ENCODE measurements at regions not wholly inside any gene's neighbourhood (a gene's known extent, or its start where the extent isn't known, plus 50 kb on each side); places are given as distances from the start of the nearest gene placed in this dataset.
"Not testable (repeated sequence)": the region's sequence is repeated elsewhere in the genome, so short reads cannot be mapped to it uniquely, and the experiment has no call there.

DNA sequence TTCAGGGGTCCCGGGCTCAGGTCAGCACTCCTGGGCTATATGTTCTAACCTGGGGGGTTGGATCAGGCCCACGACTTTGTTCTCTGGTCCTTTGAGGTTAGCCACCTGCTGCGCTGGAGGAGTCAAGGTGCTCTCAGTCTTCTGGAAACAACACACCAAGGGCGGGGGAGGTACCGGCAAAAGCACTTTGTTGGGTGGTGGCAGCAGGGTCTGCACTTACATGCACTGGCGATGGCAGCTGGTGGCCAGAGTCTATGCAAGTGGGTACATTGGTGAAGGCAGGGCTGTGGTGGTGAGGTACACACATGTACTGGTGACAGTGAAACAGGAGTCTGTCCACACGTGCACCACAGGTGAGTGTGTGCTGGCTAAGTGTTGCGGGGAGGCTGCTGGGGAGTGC, 194.2 kb upstream of the MAGI2 start:
- DNase-seq (ENCODE audit: extremely low read depth, low read depth) = no peak
- H3K4me3 ChIP-seq (replicated peaks; ENCODE audit: low read depth, low read length) = no peak overlapping the region
- TF ChIP-seq CTCF (IDR thresholded peaks at IDR 0.05; ENCODE audit: low read depth, low read length, missing control alignments) = no peak

GRCh38 chr7:79646278-79646677, 192.8 kb upstream of the MAGI2 start:
- H3K4me3 ChIP-seq (replicated peaks; ENCODE audit: low read depth, low read length) = no peak overlapping the region
- TF ChIP-seq CTCF (IDR thresholded peaks at IDR 0.05; ENCODE audit: low read depth, low read length, missing control alignments) = no peak
- no peak for DNase-seq (ENCODE audit: extremely low read depth, low read depth)

DNA sequence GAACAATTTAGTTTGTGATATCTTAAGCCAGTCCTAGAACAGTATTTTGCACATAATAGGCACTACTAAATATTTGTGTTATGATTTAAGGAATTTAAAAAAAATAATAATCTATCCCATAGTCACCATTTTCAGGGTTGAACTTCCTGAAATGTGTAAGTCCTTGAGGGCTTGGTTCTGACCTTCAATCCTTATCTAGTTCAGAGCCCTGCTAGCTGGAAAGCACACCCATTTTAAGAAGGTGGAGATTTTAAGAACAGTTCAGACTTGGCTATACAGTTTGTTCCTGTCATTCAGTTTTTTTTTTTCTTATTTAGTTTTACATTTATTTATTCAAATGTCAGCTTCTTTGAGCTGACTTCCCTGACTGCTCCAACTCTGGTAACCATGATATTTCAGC, 183.4 kb upstream of the MAGI2 start:
- TF ChIP-seq CTCF (IDR thresholded peaks at IDR 0.05; ENCODE audit: low read depth, low read length, missing control alignments) = no peak
- H3K4me3 ChIP-seq (replicated peaks; ENCODE audit: low read depth, low read length) = no peak overlapping the region
- DNase-seq (ENCODE audit: extremely low read depth, low read depth) = no peak

DNA sequence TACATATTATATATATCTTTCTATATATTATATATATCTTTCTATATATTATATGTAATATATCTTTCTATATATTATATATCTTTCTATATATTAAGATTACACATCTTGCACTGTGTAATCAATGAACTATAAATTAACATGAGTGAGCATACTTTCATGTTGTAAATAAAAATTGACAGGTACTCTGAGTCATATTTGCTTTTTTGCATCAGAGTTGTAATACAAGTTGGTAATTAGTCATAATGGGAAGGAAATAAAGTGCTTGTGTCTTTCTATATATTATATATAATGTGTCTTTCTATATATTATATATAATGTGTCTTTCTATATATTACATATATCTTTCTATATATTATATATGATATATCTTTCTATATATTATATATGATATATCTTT, 172.5 kb upstream of the MAGI2 start:
- not testable (repeated sequence) for H3K4me3 ChIP-seq (replicated peaks; ENCODE audit: low read depth, low read length); DNase-seq (ENCODE audit: extremely low read depth, low read depth)

- DNase-seq (ENCODE audit: extremely low read depth, low read depth) = no peak
- no peak for TF ChIP-seq CTCF (IDR thresholded peaks at IDR 0.05; ENCODE audit: low read depth, low read length, missing control alignments)
- H3K4me3 ChIP-seq (replicated peaks; ENCODE audit: low read depth, low read length) = no peak overlapping the region
Measured at GRCh38 chr7:79624336-79624735, 170.9 kb upstream of the MAGI2 start.

DNA sequence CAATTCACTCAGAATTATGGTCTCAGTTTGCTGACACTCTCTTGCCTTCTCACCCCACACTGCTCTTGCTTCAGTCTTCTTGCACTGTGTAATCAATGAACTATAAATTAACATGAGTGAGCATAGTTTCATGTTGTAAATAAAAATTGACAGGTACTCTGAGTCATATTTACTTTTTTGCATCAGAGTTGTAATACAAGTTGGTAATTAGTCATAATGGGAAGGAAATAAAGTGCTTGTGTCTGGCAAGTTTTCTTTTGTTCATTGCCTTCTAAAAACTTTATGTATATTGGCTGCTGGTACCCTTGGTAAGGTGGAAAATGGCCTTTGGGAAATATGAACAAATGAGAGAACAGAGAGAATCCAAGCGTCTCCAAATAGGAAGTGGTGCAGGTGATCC, 169.3 kb upstream of the MAGI2 start:
- TF ChIP-seq CTCF (IDR thresholded peaks at IDR 0.05; ENCODE audit: low read depth, low read length, missing control alignments) = no peak
- DNase-seq (ENCODE audit: extremely low read depth, low read depth) = no peak
- no peak overlapping the region for H3K4me3 ChIP-seq (replicated peaks; ENCODE audit: low read depth, low read length)

DNA sequence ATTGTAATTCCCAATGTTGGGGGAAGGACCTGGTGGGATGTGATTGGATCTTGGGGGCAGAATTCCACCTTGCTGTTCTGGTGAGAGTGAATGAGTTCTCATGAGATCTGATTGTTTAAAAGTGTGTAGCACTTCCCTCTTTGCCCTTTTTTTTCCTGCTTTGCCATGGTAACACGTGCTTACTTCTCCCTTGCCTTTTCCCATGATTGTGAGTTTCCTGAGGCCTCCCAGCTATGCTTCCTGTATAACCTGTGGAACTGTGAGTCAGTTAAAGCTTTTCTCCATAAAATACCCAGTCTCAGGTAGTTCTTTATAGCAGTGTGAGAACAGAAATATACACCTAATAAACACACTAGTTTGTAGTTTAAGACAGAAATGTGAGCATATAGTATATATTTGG, 166.8 kb upstream of the MAGI2 start:
- DNase-seq (ENCODE audit: extremely low read depth, low read depth) = no peak
- no peak for TF ChIP-seq CTCF (IDR thresholded peaks at IDR 0.05; ENCODE audit: low read depth, low read length, missing control alignments)
- no peak overlapping the region for H3K4me3 ChIP-seq (replicated peaks; ENCODE audit: low read depth, low read length)
